SW480 (cell line): ENCODE measurements at regions not wholly inside any gene's neighbourhood (a gene's known extent, or its start where the extent isn't known, plus 50 kb on each side); places are given as distances from the start of the nearest gene placed in this dataset.
"Not testable (repeated sequence)": the region's sequence is repeated elsewhere in the genome, so short reads cannot be mapped to it uniquely, and the experiment has no call there.

ENCODE experiments used
- DNase-seq: peaks from one replicate; pipeline ENCODE4 v3.0.0-alpha.2; 2016; ENCODE audit warnings: low spot score

DNA sequence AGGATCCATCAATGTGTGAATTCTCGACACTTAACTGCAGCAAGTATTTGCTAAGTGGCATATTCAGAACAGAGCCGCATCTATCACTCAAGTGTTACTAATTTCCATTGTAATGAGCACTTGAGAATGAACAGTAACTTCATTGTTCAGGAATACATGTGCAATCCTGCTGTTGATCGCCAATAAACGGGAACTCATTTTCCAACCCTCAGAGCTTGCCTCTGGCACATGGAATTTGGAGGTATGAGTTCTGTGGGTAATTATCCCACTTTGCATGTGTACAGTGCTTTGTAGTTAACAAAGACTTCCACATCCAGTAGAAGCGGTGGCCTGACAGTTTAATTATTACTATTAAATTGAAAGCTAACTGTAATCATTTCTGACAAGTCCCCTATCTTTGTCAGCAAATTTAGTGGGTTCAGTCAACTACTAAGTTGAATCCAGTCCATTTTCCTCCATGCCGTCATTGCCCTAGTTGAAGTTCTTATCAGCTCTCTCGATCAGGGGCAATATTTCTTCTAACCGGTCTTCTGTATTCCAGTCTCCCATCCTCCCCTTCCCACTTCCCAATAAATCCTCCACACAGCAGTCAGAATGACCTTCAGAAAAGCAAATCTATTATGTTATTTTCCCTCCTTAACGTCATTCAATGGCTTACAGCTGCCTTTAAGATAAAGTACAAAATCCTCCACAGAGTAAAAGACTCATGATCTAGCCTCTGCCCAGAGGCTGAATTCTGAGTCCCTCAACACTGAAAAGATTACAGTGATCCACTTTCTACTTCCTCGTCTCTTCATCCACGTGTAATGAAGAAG lies 62.4 kb upstream of the GBA3 start:
- peak; percentile 52 for DNase-seq

- DNase-seq: not testable (repeated sequence)
Observed at GRCh38 chr4:22631167-22631566, 61.6 kb upstream of the GBA3 start.

DNA sequence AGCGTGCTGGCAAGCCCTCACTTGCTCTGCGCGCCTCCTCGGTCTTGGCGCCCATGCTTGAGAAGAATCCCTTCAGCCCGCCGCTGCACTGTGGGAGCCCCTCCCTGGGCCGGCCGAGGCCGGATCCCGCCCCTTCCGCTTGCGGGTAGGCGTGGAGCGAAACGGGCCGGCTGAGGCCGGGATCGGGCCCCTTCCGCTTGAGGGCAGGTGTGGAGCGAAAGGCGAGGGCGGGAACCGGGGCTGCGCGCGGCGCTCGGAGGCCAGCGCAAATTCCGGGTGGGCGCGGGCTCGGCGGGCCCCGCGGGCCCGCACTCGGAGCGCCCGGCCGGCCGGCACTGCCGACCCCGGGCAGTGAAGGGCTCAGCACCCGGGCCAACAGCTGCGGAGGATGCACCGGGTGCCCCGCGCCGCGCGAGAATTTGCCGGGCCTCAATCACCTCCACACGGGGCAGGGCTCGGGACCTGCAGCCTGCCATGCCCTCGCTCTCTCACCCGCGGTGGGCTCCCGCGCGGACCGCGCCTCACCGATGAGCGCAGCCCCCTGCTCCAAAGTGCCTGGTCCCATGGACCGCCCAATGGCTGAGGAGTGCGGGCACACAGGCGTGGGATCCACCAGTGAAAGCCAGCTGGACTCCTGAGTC lies 58.1 kb upstream of the GBA3 start:
- no peak for DNase-seq

DNA sequence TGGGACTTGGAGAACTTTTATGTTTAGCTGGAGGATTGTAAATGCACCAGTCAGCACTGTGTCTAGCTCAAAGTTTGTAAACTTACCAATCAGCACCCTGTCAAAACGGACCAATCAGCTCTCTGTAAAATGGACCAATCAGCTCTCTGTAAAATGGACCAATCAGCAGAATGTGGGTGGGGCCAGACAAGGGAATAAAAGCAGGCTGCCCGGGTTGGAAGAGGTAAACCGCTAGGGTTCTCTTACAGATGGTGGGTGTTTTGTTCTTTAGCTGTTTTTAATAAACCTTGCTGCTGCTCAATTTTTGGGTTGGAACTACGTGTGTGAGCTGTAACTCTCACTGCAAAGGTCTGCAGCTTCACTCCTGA lies 57.6 kb upstream of the GBA3 start:
- not testable (repeated sequence) for DNase-seq

GRCh38 chr4:22635692-22636091 lies 57.0 kb upstream of the GBA3 start:
- no peak for DNase-seq

DNA sequence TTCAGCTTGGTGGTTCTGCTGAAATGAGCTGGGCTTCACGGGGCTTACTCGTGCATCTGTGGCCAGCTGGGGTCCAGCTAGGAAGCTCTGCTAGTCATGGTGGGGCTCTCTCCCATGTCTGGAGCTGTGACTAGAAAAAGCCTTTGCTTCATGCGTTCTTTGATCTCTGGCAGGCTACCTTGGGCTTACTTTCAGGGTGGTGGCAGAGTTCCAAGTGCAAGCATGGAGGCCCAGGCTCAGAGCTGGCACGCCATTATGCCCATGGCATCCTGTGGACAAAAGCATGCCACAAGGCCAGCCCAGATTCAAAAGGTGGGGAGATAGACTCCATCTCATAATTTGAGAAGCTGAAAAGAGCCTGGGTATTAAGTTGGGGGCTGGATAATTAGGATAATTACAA lies 55.4 kb upstream of the GBA3 start:
- no peak for DNase-seq
